ENCODE measurements at regions not wholly inside any gene's neighbourhood (a gene's known extent, or its start where the extent isn't known, plus 50 kb on each side); places are given as distances from the start of the nearest gene placed in this dataset.
"Not testable (repeated sequence)": the region's sequence is repeated elsewhere in the genome, so short reads cannot be mapped to it uniquely, and the experiment has no call there.

DNA sequence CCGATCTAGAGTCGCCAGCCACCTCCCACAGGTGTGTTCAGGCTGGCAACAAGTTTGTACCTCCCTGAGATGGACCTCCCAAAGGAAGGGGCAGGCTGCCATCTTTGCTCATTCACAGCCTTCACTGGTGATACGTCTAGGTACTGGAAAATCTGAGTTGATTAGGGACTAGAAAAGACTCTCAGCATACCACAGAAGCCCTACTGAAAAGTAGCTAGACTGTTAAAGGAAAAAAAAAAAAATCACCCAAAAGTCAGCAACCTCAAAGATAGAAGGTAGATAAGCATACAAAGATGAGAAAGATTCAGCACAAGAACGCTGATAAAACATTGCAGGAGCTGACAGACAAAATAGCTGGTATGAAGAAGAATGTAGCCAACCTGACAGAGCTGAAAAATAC lies 128.6 kb upstream of the WDR75 start:
- no peak overlapping the region for H3K27ac ChIP-seq (ENCODE audit: insufficient read depth, low read length, poor library complexity, severe bottlenecking)
- no peaks in the 10 kb centered on the region for H3K4me1 ChIP-seq (ENCODE audit: control insufficient read depth, insufficient read depth, low read length, poor library complexity, severe bottlenecking)
- Mint-ChIP-seq H3K4me3 (peak overlapping the region in 2 of 4 donors; percentile 5 to 11), H3K9me3 (peaks cover 0 to 2% (median 0%) of the 10 kb centered on the region in 7 donors), H3K36me3 (no peaks in the 10 kb centered on the region), H3K4me1 (peaks cover 0 to 28% (median 8%) of the 10 kb centered on the region in 4 donors), H3K27me3 (no peaks in the 10 kb centered on the region), H3K27ac (no peak overlapping the region)
- no peak overlapping the region for H3K4me3 ChIP-seq (ENCODE audit: low read depth, low read length)
- H3K27me3 ChIP-seq (ENCODE audit: control insufficient read depth, insufficient read depth, low read length): no peaks in the 10 kb centered on the region
- no peaks in the 10 kb centered on the region for H3K36me3 ChIP-seq (ENCODE audit: control insufficient read depth, insufficient read depth, low read length)
- no peak for ATAC-seq (ENCODE audit: low read depth in 2 of 2)
- no peak for DNase-seq
- H3K9me3 ChIP-seq (ENCODE audit: control insufficient read depth in 2 of 2, low read length in 2 of 2): no peaks in the 10 kb centered on the region

DNA sequence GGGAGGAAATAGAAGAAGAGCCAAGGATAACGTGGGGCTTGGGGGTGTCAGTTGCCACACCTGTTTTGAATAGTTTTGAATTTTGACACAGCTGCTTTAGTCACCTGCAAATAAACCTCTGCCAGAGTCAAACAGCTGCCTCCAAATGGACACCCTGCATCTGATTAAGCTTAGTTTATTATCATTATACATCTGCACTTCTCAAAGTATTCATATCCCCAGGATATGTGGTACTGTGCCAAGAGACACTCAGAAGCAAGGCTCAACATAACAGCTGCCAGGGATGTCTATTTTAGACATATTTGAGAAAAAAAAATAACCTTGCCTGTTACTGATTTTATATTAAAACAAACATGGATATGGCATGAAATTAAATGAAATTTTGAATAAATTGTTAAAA lies 122.5 kb upstream of the WDR75 start:
- no peak for DNase-seq
- Histone ChIP-seq H3K36me3 (ENCODE audit: control insufficient read depth, insufficient read depth, low read length) (no peaks in the 10 kb centered on the region), H3K4me1 (ENCODE audit: control insufficient read depth, insufficient read depth, low read length, poor library complexity, severe bottlenecking) (no peaks in the 10 kb centered on the region), H3K27me3 (ENCODE audit: control insufficient read depth, insufficient read depth, low read length) (no peaks in the 10 kb centered on the region), H3K27ac (ENCODE audit: insufficient read depth, low read length, poor library complexity, severe bottlenecking) (no peak overlapping the region), H3K9me3 (ENCODE audit: control insufficient read depth in 2 of 2, low read length in 2 of 2) (no peaks in the 10 kb centered on the region), H3K4me3 (ENCODE audit: low read depth, low read length) (no peak overlapping the region)
- no peak for ATAC-seq (ENCODE audit: low read depth in 2 of 2)
- Mint-ChIP-seq H3K4me1 (peaks cover 0 to 6% (median 2%) of the 10 kb centered on the region in 4 donors), H3K9me3 (peaks cover 0 to 5% (median 2%) of the 10 kb centered on the region in 7 donors), H3K27ac (no peak overlapping the region), H3K36me3 (peaks cover 3% of the 10 kb centered on the region), H3K4me3 (no peak overlapping the region), H3K27me3 (no peaks in the 10 kb centered on the region)

DNA sequence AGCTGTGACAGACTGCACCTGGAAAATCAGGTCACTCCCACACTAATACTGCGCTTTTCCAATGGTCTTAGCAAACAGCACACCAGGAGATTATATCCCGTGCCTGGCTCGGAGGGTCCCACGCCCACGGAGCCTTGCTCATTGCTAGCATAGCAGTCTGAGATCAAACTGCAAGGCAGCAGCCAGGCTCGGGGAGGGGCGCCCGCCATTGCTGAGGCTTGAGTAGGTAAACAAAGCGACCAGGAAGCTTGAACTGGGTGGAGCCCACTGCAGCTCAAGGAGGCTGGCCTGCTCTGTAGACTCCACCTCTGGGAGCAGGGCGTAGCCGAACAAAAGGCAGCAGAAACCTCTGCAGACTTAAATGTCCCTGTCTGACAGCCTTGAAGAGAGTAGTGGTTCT lies 121.8 kb upstream of the WDR75 start:
- DNase-seq; ATAC-seq (ENCODE audit: low read depth in 2 of 2); H3K36me3 Mint-ChIP-seq; H3K9me3 Mint-ChIP-seq; H3K36me3 ChIP-seq (ENCODE audit: control insufficient read depth, insufficient read depth, low read length); H3K27me3 ChIP-seq (ENCODE audit: control insufficient read depth, insufficient read depth, low read length); H3K27me3 Mint-ChIP-seq; H3K4me3 ChIP-seq (ENCODE audit: low read depth, low read length); H3K4me1 ChIP-seq (ENCODE audit: control insufficient read depth, insufficient read depth, low read length, poor library complexity, severe bottlenecking); H3K27ac Mint-ChIP-seq; H3K9me3 ChIP-seq (ENCODE audit: control insufficient read depth in 2 of 2, low read length in 2 of 2); H3K4me1 Mint-ChIP-seq; H3K27ac ChIP-seq (ENCODE audit: insufficient read depth, low read length, poor library complexity, severe bottlenecking); H3K4me3 Mint-ChIP-seq: not testable (repeated sequence)

DNA sequence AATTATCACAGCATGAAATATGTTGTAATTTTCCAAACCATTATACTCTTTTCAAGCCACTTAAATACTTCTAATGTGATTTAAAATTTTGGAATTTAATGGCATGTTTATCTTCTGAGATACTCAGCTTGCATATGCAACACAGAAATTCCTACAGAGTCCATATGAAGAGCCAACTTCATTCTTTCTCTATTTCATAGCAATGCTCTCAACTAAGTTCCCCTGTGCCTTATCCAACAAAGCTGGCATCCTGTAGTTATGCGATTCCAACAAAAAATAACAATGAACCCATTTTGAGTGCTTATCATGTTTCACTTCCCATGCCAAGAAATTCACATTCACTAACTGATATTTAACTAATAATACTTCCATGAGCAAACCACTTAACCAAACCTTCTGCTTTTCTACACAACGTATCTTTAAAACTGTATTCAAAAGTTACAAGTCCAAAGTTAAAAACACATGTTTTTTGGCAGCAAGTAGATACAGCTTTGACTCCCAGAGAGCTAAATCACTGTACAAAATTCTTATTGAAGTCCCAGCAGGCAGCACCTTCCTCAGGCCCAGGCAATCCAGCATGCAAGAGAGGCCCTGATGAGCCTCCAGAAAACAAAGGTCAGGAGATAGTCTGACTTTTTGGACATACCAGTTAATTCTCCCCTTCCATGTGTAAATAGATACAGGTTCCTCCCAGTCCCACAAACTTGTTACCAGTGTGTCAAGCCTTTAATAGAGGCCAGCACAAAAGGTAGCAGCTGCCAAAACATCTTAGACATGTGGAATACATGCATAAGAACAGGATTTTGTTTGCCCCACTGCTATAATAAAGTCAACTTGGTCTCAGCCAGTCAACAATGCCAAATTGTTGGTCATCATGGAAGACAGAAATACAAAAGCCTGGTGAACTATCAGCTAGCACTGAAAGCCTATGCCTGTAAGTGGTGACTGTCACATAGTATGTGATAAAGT lies 113.1 kb upstream of the WDR75 start:
- Histone ChIP-seq H3K36me3 (ENCODE audit: control insufficient read depth, insufficient read depth, low read length) (no peaks in the 10 kb centered on the region), H3K27ac (ENCODE audit: insufficient read depth, low read length, poor library complexity, severe bottlenecking) (no peak overlapping the region), H3K27me3 (ENCODE audit: control insufficient read depth, insufficient read depth, low read length) (no peaks in the 10 kb centered on the region), H3K4me3 (ENCODE audit: low read depth, low read length) (no peak overlapping the region), H3K4me1 (ENCODE audit: control insufficient read depth, insufficient read depth, low read length, poor library complexity, severe bottlenecking) (no peaks in the 10 kb centered on the region), H3K9me3 (ENCODE audit: control insufficient read depth in 2 of 2, low read length in 2 of 2) (no peaks in the 10 kb centered on the region)
- Mint-ChIP-seq H3K27ac (no peak overlapping the region), H3K27me3 (no peaks in the 10 kb centered on the region), H3K9me3 (peaks cover 0 to 8% (median 3%) of the 10 kb centered on the region in 7 donors), H3K4me1 (peaks cover 0 to 2% (median 0%) of the 10 kb centered on the region in 4 donors), H3K4me3 (no peak overlapping the region), H3K36me3 (no peaks in the 10 kb centered on the region)
- DNase-seq (no peak), ATAC-seq (ENCODE audit: low read depth in 2 of 2) (no peak)

GRCh38 chr2:189328848-189329245 lies 112.4 kb upstream of the WDR75 start:
- Histone ChIP-seq H3K27ac (ENCODE audit: insufficient read depth, low read length, poor library complexity, severe bottlenecking) (no peak overlapping the region), H3K4me1 (ENCODE audit: control insufficient read depth, insufficient read depth, low read length, poor library complexity, severe bottlenecking) (no peaks in the 10 kb centered on the region), H3K27me3 (ENCODE audit: control insufficient read depth, insufficient read depth, low read length) (no peaks in the 10 kb centered on the region), H3K4me3 (ENCODE audit: low read depth, low read length) (no peak overlapping the region), H3K9me3 (ENCODE audit: control insufficient read depth in 2 of 2, low read length in 2 of 2) (no peaks in the 10 kb centered on the region), H3K36me3 (ENCODE audit: control insufficient read depth, insufficient read depth, low read length) (no peaks in the 10 kb centered on the region)
- ATAC-seq (ENCODE audit: low read depth in 2 of 2) (no peak), DNase-seq (no peak)
- Mint-ChIP-seq H3K36me3 (no peaks in the 10 kb centered on the region), H3K27me3 (no peaks in the 10 kb centered on the region), H3K4me1 (peaks cover 0 to 2% (median 0%) of the 10 kb centered on the region in 4 donors), H3K9me3 (peaks cover 0 to 8% (median 3%) of the 10 kb centered on the region in 7 donors), H3K4me3 (no peak overlapping the region), H3K27ac (no peak overlapping the region)

- no peak overlapping the region for H3K4me3 ChIP-seq (ENCODE audit: low read depth, low read length)
- Mint-ChIP-seq H3K27me3 (no peaks in the 10 kb centered on the region), H3K27ac (no peak overlapping the region), H3K36me3 (peaks cover 3% of the 10 kb centered on the region), H3K4me1 (no peaks in the 10 kb centered on the region), H3K9me3 (peaks cover 0 to 8% (median 4%) of the 10 kb centered on the region in 7 donors), H3K4me3 (no peak overlapping the region)
- no peak for ATAC-seq (ENCODE audit: low read depth in 2 of 2)
- no peaks in the 10 kb centered on the region for H3K27me3 ChIP-seq (ENCODE audit: control insufficient read depth, insufficient read depth, low read length)
- no peak overlapping the region for H3K27ac ChIP-seq (ENCODE audit: insufficient read depth, low read length, poor library complexity, severe bottlenecking)
- no peaks in the 10 kb centered on the region for H3K36me3 ChIP-seq (ENCODE audit: control insufficient read depth, insufficient read depth, low read length)
- no peak for DNase-seq
- no peaks in the 10 kb centered on the region for H3K4me1 ChIP-seq (ENCODE audit: control insufficient read depth, insufficient read depth, low read length, poor library complexity, severe bottlenecking)
- H3K9me3 ChIP-seq (ENCODE audit: control insufficient read depth in 2 of 2, low read length in 2 of 2): peaks cover 5 to 10% of the 10 kb centered on the region in 2 experiments
Measured at GRCh38 chr2:189336276-189336975, 104.8 kb upstream of the WDR75 start.

GRCh38 chr2:189337656-189338055 lies 103.6 kb upstream of the WDR75 start:
- Histone ChIP-seq H3K9me3 (ENCODE audit: control insufficient read depth in 2 of 2, low read length in 2 of 2) (peaks cover 5 to 10% of the 10 kb centered on the region in 2 experiments), H3K4me1 (ENCODE audit: control insufficient read depth, insufficient read depth, low read length, poor library complexity, severe bottlenecking) (no peaks in the 10 kb centered on the region), H3K27ac (ENCODE audit: insufficient read depth, low read length, poor library complexity, severe bottlenecking) (no peak overlapping the region), H3K36me3 (ENCODE audit: control insufficient read depth, insufficient read depth, low read length) (no peaks in the 10 kb centered on the region), H3K4me3 (ENCODE audit: low read depth, low read length) (no peak overlapping the region), H3K27me3 (ENCODE audit: control insufficient read depth, insufficient read depth, low read length) (no peaks in the 10 kb centered on the region)
- Mint-ChIP-seq H3K4me1 (no peaks in the 10 kb centered on the region), H3K9me3 (peaks cover 0 to 8% (median 4%) of the 10 kb centered on the region in 7 donors), H3K4me3 (no peak overlapping the region), H3K36me3 (peaks cover 3% of the 10 kb centered on the region), H3K27me3 (no peaks in the 10 kb centered on the region), H3K27ac (no peak overlapping the region)
- DNase-seq (no peak), ATAC-seq (ENCODE audit: low read depth in 2 of 2) (no peak)

All from CD4-positive, CD25-positive, alpha-beta regulatory T cell (primary cell).